ENCODE measurements at regions not wholly inside any gene's neighbourhood (a gene's known extent, or its start where the extent isn't known, plus 50 kb on each side); places are given as distances from the start of the nearest gene placed in this dataset.

DNA sequence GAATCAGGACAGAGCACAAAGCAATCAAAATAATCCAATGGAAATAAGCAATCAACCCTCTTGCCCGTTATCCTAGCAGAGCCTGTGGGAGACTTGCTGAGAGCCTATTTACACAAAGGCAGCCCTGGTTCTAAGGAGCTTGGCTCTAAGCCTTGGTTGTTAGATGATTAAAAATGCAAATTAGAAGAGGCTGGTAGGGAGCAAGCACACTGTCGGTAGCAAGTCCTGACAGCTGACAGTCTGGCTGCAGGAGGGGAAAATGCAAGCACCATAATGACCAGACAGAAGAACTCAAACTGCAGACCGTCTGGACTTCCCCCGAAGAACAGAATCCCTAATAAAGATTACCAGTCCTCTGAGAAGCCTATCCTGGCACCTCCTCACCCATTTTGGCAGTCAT, 131.8 kb upstream of the CTTNBP2 start:
- TF ChIP-seq, protein P1, sequence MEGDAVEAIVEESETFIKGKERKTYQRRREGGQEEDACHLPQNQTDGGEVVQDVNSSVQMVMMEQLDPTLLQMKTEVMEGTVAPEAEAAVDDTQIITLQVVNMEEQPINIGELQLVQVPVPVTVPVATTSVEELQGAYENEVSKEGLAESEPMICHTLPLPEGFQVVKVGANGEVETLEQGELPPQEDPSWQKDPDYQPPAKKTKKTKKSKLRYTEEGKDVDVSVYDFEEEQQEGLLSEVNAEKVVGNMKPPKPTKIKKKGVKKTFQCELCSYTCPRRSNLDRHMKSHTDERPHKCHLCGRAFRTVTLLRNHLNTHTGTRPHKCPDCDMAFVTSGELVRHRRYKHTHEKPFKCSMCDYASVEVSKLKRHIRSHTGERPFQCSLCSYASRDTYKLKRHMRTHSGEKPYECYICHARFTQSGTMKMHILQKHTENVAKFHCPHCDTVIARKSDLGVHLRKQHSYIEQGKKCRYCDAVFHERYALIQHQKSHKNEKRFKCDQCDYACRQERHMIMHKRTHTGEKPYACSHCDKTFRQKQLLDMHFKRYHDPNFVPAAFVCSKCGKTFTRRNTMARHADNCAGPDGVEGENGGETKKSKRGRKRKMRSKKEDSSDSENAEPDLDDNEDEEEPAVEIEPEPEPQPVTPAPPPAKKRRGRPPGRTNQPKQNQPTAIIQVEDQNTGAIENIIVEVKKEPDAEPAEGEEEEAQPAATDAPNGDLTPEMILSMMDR (conservative IDR thresholded peaks at IDR 0.05; ENCODE audit: low read depth, low read length): no peak
- TF ChIP-seq CEBPB (IDR thresholded peaks at IDR 0.05; ENCODE audit: low read depth, low read length): no peak
- no peak for TF ChIP-seq POLR2A (IDR thresholded peaks at IDR 0.05; ENCODE audit: low read depth, low read length)
- TF ChIP-seq NFE2L2 (IDR thresholded peaks at IDR 0.05; ENCODE audit: low read depth, low read length): no peak
- TF ChIP-seq CHD1 (IDR thresholded peaks at IDR 0.05; ENCODE audit: low read depth, low read length): no peak
- no peak for TF ChIP-seq MAFK (IDR thresholded peaks at IDR 0.05; ENCODE audit: low read depth, low read length)
- TF ChIP-seq, protein P2, sequence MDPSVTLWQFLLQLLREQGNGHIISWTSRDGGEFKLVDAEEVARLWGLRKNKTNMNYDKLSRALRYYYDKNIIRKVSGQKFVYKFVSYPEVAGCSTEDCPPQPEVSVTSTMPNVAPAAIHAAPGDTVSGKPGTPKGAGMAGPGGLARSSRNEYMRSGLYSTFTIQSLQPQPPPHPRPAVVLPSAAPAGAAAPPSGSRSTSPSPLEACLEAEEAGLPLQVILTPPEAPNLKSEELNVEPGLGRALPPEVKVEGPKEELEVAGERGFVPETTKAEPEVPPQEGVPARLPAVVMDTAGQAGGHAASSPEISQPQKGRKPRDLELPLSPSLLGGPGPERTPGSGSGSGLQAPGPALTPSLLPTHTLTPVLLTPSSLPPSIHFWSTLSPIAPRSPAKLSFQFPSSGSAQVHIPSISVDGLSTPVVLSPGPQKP (IDR thresholded peaks at IDR 0.05; ENCODE audit: borderline replicate concordance, low read depth, low read length): no peak
- no peak for TF ChIP-seq SMC3 (IDR thresholded peaks at IDR 0.05; ENCODE audit: low read depth, low read length)
- TF ChIP-seq RCOR1 (IDR thresholded peaks at IDR 0.05; ENCODE audit: insufficient replicate concordance, low read length): no peak
- no peak for TF ChIP-seq FOS (IDR thresholded peaks at IDR 0.05; ENCODE audit: low read depth, low read length)
- no peak for TF ChIP-seq RAD21 (IDR thresholded peaks at IDR 0.05; ENCODE audit: low read length)
- no peak for TF ChIP-seq MXI1 (IDR thresholded peaks at IDR 0.05; ENCODE audit: borderline replicate concordance, low read depth, low read length)

Measured in IMR-90 (cell line).